HG03575 (cell line): ENCODE measurements at regions not wholly inside any gene's neighbourhood (a gene's known extent, or its start where the extent isn't known, plus 50 kb on each side); places are given as distances from the start of the nearest gene placed in this dataset.
"Not testable (repeated sequence)": the region's sequence is repeated elsewhere in the genome, so short reads cannot be mapped to it uniquely, and the experiment has no call there.

ENCODE experiments used
- ATAC-seq: cut with Tn5 transposase; IDR thresholded peaks from one replicate; pipeline ENCODE4 v1.9.1; 2021; ENCODE audit not compliant: unreplicated experiment, insufficient number of reproducible peaks, low FRiP score; ENCODE audit errors: extremely low read depth

DNA sequence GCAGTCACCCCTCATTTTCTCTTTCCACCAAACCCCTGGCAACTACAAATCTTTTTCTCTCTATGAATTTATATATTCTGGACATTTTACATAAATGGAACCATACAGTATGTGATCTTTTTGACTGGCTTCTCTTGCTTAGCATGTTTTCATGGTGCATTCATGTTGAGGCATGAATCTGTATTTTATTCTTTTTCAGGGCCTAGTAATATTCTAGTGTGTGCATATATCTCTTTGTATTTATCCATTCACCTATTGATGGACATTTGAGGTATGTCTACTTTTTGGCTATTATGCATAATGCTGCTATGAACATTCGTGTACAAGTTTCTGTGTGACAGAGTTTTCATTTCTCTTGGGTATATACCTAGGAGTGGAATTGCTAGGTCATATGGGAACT is 78.2 kb downstream of the HACD1 start:
- no peak for ATAC-seq

- ATAC-seq, result no peak
These were observed 79.9 kb downstream of the HACD1 start for GRCh38 chr10:17537281-17537680.

DNA sequence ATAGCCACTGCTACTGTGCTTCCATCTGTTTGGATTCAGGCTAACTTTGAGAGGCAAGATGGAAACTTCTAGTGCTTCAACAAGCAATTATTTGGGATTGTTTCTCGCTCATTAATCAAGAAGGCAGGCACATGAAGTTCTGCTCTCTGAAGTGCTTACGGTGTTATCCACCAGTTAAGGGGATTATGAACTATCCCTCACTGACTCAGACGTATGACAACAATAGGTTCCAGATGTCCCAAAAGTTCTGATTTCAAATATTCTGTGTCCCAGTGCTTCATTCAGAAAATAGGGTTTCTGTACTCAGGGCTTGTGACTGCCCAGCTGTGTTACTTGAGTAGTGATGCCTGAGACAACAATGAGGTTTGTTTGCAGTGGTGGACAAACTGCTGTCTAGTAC is 81.0 kb downstream of the HACD1 start:
- ATAC-seq, result no peak

DNA sequence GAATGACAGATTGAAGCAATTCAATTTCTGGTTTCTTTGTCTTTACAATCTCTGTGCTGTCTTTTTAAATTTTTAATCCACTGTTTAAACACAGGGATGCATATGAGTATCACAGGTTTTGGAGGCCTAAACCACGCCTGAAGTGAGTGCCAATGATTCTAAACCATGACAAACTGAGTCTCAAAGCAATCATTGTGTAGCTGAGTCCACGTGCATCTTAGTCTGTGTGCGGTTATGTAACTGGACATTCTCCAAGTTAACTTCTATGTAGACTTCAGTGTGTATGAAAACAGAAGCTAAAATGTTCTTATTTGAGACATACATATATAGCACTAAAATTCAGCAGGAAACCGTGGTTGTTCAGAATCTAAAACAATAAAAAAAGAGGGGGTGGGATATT is 79.3 kb upstream of the ST8SIA6 start:
- ATAC-seq, result no peak

- no peak for ATAC-seq
These were observed 74.0 kb upstream of the ST8SIA6 start for GRCh38 chr10:17528306-17528862.

GRCh38 chr10:17527514-17528146 is 73.2 kb upstream of the ST8SIA6 start:
- ATAC-seq, result no peak

DNA sequence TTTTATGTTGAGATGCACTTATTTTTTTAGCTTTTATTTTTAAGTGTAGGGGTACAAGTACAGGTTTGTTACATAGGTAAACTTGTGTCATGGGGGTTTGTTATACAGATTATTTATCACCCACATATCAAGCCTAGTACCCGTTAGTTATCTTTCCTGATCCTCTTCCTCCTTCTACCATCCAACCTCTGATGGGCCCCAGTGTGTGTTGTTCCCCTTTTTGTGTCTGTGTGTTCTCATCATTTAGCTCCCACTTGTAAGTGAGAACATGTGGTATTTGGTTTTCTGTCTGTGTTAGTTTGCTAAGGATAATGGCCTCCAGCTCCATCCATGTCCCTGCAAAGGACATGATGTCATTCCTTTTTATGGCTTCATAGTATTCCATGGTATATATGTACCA is 72.2 kb upstream of the ST8SIA6 start:
- not testable (repeated sequence) for ATAC-seq

DNA sequence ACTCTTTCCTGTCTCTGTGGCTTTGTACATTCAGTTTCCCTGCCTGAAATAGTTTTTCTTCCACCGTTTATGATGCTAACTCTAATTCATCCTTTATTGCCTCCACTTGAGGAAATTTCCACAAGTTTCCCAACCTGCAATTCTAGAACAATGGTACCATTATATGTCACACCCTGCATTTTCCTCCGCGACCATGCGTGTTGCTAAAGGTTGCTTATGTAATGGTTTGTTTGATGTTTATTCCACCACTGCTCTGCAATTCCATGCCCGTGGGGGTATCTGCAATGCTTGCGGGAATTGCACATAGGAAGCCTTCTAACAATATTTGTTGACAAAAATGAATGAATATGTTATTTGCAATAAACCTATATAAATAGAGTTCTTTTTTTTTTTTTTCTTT is 69.5 kb upstream of the ST8SIA6 start:
- no peak for ATAC-seq

- ATAC-seq, result no peak
These were observed 68.9 kb upstream of the ST8SIA6 start for GRCh38 chr10:17523246-17523753.

DNA sequence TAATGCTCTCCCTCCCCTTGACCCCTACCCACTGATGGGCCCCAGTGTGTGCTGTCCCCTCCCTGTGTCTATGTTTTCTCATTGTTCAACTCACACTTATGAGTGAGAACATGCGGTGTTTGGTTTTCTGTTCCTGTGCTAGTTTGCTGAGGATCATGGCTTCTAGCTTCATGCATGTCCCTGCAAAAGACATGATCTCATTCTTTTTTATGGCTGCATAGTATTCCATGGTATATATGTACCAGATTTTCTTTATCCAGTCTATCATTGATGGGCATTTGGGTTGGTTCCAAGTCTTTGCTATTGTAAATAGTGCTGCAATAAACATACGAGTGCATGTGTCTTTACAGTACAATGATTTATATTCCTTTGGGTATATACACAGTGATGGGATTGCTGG is 67.9 kb upstream of the ST8SIA6 start:
- ATAC-seq, result not testable (repeated sequence)

DNA sequence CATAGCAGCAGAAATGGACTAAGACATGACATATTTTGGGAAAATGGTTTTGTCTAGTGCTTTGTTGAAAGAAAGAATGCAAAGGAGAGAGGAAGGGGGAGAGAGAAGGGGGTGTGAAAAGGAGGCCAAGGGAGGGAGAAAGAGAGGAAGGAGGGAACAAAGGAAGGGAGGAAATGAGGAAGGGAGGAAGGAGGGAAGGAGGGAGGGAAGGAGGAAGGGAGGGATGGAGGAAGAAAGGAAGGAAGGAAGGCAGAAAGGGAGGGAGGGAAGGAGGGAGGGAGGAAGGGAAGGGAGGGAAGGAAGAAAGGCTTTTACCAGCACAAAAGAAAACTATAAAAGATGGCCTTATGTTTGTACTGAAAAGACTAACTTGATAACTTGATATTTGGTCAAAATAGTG is 65.1 kb upstream of the ST8SIA6 start:
- ATAC-seq, result no peak

GRCh38 chr10:17518338-17518737 is 63.9 kb upstream of the ST8SIA6 start:
- ATAC-seq, result no peak

DNA sequence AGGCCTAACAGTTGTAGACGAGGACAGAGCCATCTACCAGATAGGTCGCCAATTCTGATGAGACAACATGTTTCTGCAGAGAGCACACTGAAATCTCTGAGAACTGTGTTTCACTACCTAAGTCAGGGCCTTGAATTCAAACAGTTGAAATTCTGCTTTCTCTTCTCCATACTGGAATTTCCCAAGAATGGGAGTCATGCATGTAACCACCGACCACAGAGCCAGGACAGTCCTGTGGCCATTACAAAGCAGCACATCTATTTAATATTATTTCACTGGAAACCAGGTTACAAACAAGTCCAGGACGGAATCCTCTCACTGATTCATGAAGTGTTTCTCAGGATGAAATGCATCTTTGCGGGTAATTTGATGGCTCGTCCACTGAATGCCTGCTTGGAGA is 62.0 kb upstream of the ST8SIA6 start:
- no peak for ATAC-seq

GRCh38 chr10:17512341-17513001 is 58.1 kb upstream of the ST8SIA6 start:
- ATAC-seq, result no peak

DNA sequence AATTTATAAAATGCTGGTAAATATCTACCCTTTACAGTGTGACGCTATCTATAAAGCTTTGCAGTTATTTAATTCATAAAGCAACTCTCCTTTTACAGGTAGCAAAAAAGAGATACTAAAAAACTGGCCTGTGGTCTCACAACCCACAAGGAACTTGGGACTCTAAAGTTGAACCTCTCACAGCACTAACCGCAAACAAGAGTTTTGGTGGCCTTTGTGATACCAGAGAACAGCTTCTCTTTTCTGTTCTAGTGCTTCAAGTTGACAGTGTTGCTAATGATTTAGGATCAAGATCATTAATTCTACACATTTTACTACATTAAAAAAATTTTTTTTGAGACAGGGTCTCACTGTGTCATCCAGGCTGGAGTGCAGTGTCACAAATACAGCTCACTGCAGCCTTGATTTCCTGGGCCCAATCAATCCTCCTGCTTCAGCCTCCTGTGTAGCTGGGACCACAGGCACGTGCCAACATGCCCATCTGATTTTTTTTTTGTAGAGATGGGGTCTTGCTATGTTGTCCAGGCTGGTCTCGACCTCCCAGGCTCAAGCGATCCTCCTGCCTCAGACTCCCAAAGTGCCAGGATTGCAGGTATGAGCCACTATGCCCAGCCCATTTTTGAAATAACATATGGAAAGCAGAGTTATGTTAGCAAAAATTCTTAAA is 56.0 kb upstream of the ST8SIA6 start:
- peak; percentile 55 for ATAC-seq

GRCh38 chr10:17507538-17507937 is 53.1 kb upstream of the ST8SIA6 start:
- no peak for ATAC-seq

GRCh38 chr10:17506856-17507471 is 52.6 kb upstream of the ST8SIA6 start:
- ATAC-seq, result no peak

DNA sequence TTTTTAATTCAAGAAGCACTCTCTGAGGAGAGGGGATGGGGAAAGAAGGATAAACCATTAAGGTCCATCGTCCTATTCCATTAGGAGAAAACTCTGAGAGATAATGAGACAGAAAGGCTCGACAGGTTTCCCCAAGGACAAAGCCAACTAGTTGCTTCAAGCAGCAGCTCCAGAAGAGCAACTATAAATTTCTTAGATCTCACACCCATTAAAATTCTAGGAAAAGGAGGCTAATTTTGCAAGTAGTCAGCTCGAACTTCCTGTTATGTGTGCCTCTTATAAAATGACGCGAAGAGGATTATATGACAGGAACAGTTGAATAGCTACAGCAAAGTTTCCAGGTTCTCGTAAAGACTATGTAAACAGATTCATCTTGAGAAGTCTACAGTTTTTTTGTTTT is 52.0 kb upstream of the ST8SIA6 start:
- ATAC-seq, result no peak

DNA sequence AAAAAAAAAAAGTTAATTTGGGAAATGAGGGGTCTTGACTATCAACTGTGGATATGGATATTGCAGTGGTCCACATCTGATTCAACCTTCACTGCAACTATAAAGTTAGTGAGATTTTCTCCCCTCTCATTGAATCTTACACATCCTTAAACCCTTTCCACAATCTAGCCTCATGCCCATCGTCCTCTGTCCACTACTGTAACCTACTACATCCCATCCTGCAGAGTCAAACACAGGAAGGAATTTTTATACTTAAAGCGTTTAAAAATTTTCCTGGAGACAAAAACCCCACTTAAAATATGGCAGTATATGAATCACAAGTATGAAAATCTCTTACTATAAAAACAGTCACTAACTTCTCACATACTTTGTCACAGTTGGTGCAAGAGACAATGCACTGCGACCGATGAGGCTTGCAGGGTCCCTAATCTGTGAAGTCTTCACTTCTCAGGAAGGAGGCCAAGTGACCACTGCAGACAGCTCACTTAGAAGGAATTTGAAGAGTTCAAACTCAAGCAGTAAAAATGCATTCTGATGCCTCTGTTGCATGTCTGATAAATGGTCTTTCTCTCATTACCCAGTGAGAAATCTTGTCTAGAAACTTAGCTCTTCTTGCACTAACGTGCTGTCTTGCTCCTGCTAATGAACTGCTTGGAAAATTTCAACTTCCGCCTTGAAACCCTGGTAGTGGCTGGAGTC is 50.3 kb upstream of the ST8SIA6 start:
- no peak for ATAC-seq
